Neural progenitor cell (in vitro differentiated cells): ENCODE measurements at regions not wholly inside any gene's neighbourhood (a gene's known extent, or its start where the extent isn't known, plus 50 kb on each side); places are given as distances from the start of the nearest gene placed in this dataset.

Source experiments
- EZH2 ChIP-seq: fragments of 200-600 bp; sonication (generic); IDR thresholded peaks from 2 replicates; pipeline ENCODE4 v1.6.1; 2017; ENCODE audit warnings: antibody characterized with exemption, mild to moderate bottlenecking, moderate library complexity
- EZH2phosphoT487 ChIP-seq: fragments of 200-600 bp; sonication (generic); IDR thresholded peaks from 2 replicates; pipeline ENCODE4 v1.6.1; 2017; ENCODE audit warnings: antibody characterized with exemption
- TF ChIP-seq, protein P1 (sequence below): fragments of 200-600 bp; sonication (generic); IDR thresholded peaks from 2 replicates; pipeline ENCODE4 v1.5.1; 2017; ENCODE audit warnings: antibody characterized with exemption, mild to moderate bottlenecking

DNA sequence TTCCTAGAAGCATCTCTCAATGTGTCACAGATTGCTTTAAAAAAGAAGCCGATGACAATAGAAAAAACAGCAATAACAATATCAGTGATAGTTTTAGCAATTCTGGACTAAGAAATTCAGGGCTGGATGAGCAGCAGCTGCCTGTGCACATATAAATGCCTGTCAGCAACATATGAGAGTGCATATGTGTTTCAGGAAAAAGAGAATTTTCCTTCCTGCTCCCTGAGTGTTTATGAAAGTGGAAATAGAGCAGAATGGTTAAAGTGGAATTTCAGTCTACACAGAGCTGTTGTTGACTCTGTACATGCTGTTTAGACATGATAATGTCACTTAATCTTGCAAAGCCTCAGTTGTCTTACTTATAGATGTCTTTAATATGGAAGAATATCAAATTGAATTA lies 164.4 kb upstream of the PCDH7 start:
- TF ChIP-seq, protein P1, sequence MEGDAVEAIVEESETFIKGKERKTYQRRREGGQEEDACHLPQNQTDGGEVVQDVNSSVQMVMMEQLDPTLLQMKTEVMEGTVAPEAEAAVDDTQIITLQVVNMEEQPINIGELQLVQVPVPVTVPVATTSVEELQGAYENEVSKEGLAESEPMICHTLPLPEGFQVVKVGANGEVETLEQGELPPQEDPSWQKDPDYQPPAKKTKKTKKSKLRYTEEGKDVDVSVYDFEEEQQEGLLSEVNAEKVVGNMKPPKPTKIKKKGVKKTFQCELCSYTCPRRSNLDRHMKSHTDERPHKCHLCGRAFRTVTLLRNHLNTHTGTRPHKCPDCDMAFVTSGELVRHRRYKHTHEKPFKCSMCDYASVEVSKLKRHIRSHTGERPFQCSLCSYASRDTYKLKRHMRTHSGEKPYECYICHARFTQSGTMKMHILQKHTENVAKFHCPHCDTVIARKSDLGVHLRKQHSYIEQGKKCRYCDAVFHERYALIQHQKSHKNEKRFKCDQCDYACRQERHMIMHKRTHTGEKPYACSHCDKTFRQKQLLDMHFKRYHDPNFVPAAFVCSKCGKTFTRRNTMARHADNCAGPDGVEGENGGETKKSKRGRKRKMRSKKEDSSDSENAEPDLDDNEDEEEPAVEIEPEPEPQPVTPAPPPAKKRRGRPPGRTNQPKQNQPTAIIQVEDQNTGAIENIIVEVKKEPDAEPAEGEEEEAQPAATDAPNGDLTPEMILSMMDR: no peak
- TF ChIP-seq EZH2 (no peak), EZH2phosphoT487 (no peak)
